GM12891 (cell line): ENCODE measurements at regions not wholly inside any gene's neighbourhood (a gene's known extent, or its start where the extent isn't known, plus 50 kb on each side); places are given as distances from the start of the nearest gene placed in this dataset.

Experiments used
- PAX5 ChIP-seq: IDR thresholded peaks from 2 replicates; pipeline ENCODE4 v1.6.1; 2011; ENCODE audit warnings: low read length, moderate library complexity, mild to moderate bottlenecking; ENCODE audit not compliant: insufficient read depth, severe bottlenecking
- POLR2A ChIP-seq: IDR thresholded peaks from 2 replicates; pipeline ENCODE4 v1.6.1; 2011; ENCODE audit warnings: low read depth, low read length, control low read depth
- POLR2AphosphoS5 ChIP-seq: IDR thresholded peaks from 2 replicates; pipeline ENCODE4 v1.6.1; 2011; ENCODE audit warnings: low read depth, low read length, control low read depth
- POU2F2 ChIP-seq: IDR thresholded peaks from 2 replicates; pipeline ENCODE4 v1.6.1; 2011; ENCODE audit warnings: low read depth, mild to moderate bottlenecking, control low read depth, low read length, moderate library complexity
- SPI1 ChIP-seq: IDR thresholded peaks from 2 replicates; pipeline ENCODE4 v1.6.1; 2011; ENCODE audit warnings: low read depth, low read length, control low read depth
- TAF1 ChIP-seq: IDR thresholded peaks from 2 replicates; pipeline ENCODE4 v1.6.1; 2011; ENCODE audit warnings: low read depth, low read length, control low read depth

- TF ChIP-seq POLR2A (no peak), SPI1 (no peak), TAF1 (no peak), POLR2AphosphoS5 (no peak), POU2F2 (no peak), PAX5 (no peak)
Observed at GRCh38 chr20:51884561-51884960, 82.2 kb upstream of the SALL4 start.
